NB4 (cell line): ENCODE measurements at regions not wholly inside any gene's neighbourhood (a gene's known extent, or its start where the extent isn't known, plus 50 kb on each side); places are given as distances from the start of the nearest gene placed in this dataset.

Source experiments
- POLR2A ChIP-seq: IDR thresholded peaks from 2 replicates; pipeline ENCODE4 v1.6.1; 2011; ENCODE audit warnings: mild to moderate bottlenecking; ENCODE audit not compliant: insufficient read length; ENCODE audit errors: extremely low read depth
- TF ChIP-seq, protein P1 (sequence below): IDR thresholded peaks from one replicate; pipeline ENCODE4 v1.5.1; 2012; ENCODE audit warnings: low read depth, low read length
- TF ChIP-seq, protein P2 (sequence below): IDR thresholded peaks from 2 replicates; pipeline ENCODE4 v1.6.1; 2011; ENCODE audit warnings: low read depth, low read length

DNA sequence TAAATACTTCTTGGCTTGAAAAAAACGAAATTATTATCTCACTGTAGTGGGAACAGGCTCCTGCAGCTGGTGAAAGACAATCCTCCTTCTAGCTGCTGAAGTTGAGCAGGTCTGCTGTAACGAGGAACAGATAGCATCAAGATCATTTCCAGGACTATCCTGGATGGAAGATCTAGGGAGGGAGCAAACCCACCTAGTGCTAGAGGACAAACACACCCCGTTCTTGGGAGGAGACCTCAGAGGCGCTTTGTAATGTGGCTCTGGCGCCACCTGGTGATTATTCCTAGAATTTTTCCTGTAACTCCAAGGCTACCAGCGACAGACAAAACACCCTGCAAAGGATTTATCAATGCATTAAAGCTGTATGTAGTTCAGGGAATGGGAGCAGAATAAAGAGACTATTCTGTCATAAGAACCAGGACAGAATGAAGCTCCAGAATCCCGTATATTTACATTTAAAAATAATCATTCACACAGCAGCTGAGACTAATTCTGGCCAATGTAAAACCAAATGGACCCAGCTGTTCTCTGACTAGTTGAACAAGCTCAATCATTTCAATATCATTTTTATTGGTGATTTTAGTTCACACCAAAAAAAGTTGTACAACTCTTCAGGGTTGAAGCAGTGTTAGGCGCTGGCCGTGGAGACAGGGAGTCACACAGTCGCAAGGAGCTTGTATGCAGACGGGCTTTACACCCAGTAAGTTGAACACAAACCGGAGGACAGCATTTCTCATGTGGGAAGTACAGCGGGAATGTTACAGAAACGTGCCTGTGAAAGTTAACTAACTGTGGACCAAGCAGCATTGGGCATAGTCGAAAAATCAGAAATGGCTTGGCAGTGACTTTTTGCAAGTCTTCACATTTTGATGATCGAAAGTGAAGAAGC, 290.3 kb downstream of the TRIB2 start:
- TF ChIP-seq POLR2A, result no peak
- TF ChIP-seq, protein P1, sequence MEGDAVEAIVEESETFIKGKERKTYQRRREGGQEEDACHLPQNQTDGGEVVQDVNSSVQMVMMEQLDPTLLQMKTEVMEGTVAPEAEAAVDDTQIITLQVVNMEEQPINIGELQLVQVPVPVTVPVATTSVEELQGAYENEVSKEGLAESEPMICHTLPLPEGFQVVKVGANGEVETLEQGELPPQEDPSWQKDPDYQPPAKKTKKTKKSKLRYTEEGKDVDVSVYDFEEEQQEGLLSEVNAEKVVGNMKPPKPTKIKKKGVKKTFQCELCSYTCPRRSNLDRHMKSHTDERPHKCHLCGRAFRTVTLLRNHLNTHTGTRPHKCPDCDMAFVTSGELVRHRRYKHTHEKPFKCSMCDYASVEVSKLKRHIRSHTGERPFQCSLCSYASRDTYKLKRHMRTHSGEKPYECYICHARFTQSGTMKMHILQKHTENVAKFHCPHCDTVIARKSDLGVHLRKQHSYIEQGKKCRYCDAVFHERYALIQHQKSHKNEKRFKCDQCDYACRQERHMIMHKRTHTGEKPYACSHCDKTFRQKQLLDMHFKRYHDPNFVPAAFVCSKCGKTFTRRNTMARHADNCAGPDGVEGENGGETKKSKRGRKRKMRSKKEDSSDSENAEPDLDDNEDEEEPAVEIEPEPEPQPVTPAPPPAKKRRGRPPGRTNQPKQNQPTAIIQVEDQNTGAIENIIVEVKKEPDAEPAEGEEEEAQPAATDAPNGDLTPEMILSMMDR, result peak; percentile 64
- TF ChIP-seq, protein P2, sequence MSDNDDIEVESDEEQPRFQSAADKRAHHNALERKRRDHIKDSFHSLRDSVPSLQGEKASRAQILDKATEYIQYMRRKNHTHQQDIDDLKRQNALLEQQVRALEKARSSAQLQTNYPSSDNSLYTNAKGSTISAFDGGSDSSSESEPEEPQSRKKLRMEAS, result no peak
